NCI-H128 (cell line): ENCODE measurements at regions not wholly inside any gene's neighbourhood (a gene's known extent, or its start where the extent isn't known, plus 50 kb on each side); places are given as distances from the start of the nearest gene placed in this dataset.
"Not testable (repeated sequence)": the region's sequence is repeated elsewhere in the genome, so short reads cannot be mapped to it uniquely, and the experiment has no call there.

ENCODE experiments used
- DNase-seq: peaks from one replicate; lab custom pipeline; 2025; ENCODE audit not compliant: unreplicated experiment; lab: John Stamatoyannopoulos, UW

DNA sequence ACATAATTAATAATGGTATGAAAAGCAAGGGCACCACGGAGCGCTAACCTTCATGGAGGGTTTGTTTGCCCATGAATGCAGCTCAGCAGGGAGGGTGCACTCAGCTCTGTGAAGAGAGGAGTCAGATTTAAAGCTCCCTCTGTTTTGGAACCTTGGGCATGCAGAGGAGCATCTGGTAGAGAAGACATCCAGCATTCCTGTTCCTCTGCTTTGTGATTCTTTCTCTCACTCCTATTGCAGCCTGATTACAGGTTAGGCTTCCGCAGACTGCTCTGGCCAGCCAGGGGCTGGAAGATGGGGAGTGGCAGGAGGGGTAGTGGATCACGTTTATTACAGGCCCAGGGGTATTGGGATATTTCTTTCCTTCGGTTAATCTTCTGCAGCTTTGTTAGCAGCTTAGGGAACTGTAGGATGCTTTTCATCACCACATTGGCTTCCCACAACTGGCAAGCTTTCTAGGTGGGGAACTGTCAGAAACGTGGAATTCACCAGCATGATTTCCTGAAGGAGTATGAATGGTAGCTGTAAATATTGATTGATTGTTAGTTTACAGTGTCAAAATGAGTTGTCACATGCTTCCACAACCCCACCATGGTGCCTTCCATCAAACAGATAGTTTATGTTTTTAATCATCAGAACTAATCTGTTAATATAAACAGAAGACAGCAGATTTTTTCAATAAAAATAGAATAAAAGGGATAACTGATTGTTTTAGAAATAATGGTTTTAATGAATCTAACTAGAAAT is 201.1 kb downstream of the VAPA start:
- no peak for DNase-seq

DNA sequence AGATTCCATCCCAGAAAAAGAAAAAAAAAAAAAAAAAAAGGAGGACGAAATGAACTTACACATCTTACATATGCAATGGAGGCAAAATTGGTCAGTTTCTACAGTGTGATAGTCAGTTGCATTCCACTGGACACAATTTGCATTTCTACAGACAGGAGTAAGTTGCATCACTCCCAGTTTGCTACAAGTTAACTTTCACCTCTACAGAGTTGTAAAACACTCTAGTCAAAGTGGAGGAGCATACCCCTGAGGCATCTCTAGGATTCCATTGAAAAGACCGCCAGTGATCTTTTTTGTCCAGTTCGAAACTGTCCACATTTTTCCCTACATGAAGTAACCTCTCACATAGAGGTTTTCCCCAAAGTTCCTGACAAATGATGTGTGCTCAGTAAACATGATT is 202.8 kb downstream of the VAPA start:
- DNase-seq: no peak

GRCh38 chr18:10119528-10119927 is 205.7 kb downstream of the VAPA start:
- no peak for DNase-seq

DNA sequence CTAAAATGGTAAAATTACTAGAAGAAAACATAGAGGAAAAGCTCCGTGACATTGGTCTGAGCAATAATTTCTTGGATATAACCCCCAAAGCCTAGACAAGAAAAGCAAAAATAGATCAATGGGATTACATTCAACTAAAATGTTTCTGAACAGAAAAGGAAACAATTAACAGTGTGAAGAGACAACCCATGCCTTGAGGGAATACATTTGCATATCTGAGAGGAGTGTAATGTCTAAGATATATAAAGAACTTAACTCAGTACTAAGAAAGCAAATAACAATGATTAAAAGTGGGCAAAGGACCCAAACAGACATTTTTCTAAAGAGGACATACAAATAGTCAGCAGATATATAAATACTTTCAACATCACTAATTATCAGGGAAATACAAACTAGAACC is 206.2 kb downstream of the VAPA start:
- no peak for DNase-seq

DNA sequence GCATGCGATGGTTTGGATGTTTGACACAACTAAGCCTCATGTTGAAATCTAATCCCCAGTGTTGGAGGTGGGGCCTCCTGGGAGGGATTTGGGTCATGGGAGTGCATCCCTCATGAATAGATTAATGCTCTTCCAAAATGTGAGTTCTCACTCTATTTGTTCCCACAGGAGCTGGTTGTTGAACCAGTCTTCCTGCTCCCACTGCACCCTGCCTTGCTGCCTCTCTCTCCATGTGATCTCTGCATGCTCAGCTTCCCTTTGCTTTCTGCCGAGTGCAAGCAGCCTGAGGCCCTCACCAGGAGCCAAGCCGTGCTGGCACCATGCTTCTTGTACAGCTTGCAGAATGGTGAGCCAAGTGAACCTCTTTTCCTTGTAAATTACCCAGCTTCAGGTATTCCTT is 206.8 kb downstream of the VAPA start:
- DNase-seq: no peak

GRCh38 chr18:10121028-10121427 is 207.2 kb downstream of the VAPA start:
- DNase-seq: no peak

GRCh38 chr18:10121786-10122515 is 208.1 kb downstream of the VAPA start:
- peak; percentile 60 for DNase-seq

DNA sequence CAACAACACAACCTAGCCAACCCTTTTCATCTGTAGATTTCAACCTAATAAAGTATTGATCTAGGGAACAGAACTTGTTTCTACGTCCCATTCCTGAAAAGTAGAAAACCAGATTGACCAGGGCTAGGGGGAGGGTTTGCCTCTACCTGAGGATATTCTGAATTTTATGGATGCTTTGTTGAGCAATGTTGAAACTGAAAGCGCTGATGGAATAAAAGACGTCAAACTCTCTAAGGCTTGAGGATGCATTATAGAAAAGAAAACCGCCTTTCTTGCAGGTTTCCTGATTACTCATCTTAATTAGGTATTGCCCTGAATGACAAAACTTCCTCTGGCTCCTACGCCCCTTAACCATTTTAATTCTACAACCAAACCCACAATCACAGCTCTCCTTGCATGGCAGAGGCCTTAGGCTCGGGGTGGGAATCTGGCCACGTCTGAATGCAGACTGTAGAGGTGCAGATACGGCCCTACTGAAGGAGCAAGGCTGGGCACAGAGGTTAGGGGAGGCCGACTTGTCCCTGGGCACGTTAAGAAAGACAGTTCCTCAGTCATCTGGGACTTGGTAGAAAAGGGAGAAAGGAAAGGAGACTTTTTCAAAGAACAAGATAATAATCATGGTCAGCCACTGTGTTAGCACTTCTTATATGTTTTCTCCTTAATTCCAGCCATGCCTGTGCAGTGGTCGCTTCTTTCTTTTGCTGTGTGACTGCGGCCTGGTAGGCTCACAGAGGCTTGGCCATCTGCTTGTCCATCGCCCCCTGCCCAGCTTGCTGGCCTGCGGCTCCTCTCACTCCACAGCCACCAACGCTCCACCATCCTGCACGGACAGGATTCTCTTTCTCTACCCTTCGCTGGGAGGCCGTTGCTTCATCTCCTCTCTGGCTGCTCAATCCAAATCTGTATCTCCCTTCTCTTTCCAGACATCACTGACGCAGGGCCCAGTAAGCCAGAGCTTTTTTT is 209.5 kb downstream of the VAPA start:
- DNase-seq: no peak

DNA sequence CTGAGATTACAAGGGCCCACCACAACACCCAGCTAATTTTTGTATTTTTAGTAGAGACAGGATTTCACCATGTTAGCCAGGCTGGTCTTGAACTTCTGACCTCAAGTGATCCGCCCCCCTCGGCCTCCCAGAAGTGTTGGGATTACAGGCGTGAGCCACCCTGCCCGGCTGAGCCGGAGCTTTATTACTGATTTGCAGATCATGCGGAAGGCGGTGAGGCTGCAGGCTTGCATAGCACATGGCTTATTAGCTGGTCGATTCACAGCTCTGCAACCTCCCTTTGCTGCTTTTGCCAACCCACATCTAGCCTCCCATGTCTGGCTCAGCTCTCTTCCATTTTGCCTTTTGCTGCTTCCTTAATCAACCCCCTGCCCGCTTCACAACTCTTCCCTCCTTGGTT is 210.3 kb downstream of the VAPA start:
- DNase-seq: no peak

DNA sequence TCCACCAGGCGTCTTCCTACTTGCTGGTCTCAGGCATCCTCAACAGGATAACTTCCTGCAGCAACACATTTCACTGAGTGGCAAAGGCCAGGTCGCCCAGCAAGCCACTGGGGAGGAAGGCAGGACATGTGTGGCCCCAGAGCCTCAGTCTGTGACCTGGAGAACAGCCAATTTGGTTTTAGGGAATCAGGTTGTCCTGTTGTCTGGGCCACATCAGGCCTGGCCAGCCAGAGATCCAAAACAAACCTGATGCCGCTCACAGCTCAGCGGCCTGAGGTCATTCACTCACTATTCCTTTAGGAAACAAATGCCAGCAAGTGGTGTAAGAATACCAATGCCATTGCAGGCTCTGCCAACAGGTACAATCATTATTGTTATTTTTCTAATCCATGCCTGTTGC is 210.7 kb downstream of the VAPA start:
- no peak for DNase-seq

- DNase-seq: no peak
Observed at GRCh38 chr18:10124967-10125366, 211.2 kb downstream of the VAPA start.

DNA sequence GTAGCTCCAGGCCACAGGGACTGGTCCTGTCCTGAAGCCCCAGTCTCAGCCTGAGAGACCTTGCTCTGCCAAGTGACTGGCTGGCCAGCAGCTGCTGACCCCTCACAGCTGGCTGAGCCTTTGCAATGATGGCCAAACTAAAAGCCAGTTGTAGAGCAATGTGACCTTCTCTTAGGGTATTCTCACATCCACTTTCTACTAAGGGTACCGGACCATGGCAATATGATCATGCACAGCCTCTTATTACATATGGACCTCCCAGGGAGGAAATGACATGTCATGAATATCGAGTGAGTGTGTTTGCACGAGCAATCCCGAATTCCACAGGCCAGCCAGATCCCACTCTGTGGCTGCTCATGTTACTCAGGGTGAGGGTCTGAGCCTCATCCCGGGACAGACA is 213.9 kb downstream of the VAPA start:
- DNase-seq: no peak

DNA sequence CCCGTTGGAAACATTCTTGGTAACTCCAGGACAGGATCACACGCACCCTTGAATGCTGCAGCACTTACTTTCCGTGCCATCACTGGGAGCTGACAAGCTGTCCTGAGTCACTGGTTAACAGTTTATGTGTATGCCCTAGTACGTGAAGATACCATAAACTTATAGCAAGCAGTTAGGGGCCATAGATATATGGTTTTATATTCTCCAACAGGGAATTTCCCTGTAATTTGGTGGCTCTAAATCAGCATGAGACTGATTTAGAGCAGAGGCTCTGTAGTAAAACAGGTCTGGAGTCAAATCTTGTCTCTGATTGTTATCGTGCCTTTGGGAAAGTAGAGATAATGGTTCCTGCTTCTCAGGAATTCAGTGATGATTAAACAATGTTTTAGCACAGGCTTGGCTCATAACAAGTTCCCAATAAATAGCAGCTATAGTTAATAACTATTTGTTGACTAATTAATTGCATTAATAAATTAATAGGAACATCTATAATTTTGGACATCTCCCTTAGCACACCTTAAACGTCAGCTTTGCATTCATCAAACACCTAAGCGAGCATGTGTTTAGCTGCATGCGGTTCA is 215.2 kb downstream of the VAPA start:
- DNase-seq: no peak

DNA sequence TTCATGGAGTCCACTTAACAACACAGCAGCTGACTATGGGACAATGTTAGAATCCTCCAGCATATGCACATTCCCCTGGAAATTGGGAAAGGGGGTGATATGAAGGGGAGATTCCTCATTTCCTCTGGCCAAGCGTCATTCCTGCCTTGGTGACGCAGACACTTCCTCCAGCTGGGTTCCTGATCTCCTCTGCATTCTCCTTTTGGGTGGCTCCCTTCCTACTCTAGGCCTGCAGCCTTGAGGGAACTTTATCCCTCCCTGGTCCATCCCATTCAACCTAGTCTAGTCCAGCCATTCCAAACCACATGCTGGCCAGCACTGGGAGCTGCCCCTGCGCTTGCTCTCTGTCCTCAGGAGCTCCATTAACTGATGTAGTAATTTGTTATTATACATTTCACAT is 216.8 kb downstream of the VAPA start:
- no peak for DNase-seq

DNA sequence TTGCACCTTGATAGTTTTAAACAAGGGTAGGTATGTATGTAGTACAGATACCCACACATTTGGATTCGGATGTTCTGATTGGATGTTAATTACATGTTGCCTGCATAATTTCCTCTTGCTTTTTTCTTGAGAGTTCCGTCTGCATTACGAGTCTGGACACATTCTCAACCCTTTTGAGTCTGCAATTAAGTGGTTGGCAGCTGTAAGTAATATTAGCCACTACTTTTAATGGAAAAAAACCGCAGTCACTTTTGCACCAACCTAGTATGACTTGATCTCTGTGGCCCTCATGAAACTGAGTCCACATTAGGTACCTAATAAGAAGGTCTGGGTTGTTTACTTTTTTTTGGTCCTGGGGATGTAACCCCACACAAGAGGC is 217.3 kb downstream of the VAPA start:
- DNase-seq: no peak

DNA sequence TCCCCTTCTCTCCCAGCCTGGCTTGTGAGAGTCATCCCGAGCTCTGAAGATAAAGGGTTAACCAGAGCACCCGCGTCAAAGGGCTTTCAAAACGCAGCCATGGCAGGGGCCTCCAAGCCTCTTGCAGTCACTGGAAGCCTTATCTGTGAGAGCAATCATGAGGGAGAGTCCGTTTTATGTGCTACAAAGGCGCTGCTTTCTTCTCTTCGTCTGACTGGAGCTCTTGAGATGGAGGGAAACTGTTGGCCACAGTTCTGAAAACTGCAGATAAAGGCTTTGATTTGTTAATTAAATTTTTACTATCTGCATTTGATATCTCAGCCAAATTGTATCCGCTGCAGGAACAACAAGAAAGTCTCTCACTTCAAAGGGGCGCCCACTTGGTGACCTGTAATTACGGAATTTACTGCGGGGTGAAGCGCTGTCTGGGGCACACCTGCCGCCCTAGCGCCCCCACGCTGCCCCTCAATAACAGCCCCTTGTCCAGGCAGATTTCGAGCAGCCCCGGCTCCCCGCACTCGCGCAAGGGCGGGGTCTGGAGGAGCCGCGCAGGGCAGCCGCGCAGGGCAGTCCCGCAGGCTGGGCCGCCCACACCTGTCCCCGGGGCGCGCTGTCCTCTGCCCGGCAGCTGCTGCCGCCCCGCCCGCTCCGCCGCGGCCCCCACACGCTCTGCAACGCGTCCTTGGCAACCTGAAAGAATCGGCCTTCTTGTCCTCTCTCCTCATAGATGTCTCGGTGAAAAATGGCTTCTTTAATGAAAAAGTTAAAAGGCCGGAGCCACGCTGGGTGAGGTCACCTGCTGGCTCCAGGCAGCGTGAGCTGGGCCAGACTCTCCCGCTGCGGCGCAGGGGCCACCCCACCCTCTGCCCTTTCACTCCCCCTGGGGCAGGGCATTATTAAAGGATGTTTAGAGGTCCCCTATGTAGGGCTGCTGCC is 217.9 kb downstream of the VAPA start:
- DNase-seq: no peak

- no peak for DNase-seq
Observed at GRCh38 chr18:10133516-10133915, 219.7 kb downstream of the VAPA start.

DNA sequence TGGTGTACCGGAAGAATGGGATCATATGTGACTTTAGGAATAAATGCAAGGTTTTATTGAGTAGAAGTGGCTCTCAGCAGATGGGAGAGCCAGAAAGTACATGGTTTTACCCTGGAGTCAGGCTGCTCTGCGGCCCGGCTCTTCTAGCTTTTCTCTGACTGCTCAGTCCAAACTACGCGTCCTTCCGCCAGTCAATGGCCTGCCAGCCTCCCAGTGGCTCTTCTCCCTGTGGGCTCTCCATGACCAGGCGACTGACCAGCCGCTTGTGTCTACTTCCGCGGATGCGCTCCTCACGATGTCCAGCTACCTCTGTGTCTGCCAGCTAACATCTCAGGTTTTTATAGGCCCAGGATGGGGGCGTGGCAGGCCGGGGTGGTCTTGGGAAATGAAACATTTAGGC is 220.4 kb downstream of the VAPA start:
- DNase-seq: no peak

DNA sequence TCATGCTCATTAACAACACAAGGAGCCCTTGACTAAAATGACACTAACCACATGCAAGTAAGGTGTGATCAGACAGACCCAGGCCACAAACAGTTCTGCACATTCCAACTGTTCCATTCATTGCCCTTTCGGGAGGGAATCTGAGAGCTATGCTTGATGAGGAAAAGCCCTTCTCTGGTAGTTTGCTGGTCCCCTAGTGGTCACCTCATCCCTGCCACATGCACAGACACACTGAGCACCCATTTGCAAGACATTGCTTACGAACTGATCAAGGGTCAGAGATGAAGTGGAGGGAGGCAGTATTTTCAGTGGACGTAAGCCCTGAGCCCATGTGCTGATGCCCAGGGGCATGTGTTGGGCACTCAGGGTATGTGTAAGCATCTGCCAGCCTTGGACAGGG is 220.9 kb downstream of the VAPA start:
- DNase-seq: not testable (repeated sequence)

DNA sequence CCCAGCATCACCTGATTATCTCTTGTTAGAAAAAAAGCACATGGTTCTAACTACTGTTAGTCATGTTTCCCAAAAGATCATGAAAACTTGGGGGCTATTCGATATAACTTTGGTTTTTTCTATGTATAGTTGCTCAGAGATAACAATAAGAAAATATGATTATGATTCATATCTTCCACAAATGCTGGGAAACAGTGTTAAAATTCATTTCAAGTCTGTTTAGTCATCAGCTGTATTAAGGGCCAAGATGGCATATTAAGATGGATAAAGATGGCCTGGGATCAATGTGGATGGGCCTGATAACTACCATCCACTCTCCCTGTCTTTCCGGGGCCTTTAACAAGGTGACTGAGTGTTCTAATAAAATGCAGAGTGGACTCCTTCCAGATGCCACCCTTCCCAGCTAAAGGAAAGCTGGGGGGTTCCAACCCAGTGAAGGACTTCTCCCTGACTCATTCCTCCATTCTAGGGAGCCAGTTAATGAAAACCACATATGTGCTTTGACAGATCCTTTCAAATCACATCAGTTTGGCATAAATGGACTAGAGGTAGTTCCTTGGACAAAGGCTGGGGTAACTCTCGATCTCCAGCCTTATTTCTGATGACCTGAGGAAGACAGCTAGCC is 221.6 kb downstream of the VAPA start:
- DNase-seq: no peak
